Gastroesophageal sphincter (tissue), 4 donors: ENCODE measurements at regions not wholly inside any gene's neighbourhood (a gene's known extent, or its start where the extent isn't known, plus 50 kb on each side); places are given as distances from the start of the nearest gene placed in this dataset.
"Not testable (repeated sequence)": the region's sequence is repeated elsewhere in the genome, so short reads cannot be mapped to it uniquely, and the experiment has no call there.

Source experiments
- ATAC-seq: fragments of 150-250 bp; one replicate; pipeline ENCODE4 v1.9.1; 2016; ENCODE audit warnings: mild to moderate bottlenecking, moderate library complexity
- H3K27ac ChIP-seq, 4 donors: fragments of 200-600 bp; sonication (generic) in 3 of 4; 1 replicate in 3 of 4; 2 replicates in 1 of 4; pipeline ENCODE4 v1.5.1; 2016 to 2019
- H3K27me3 ChIP-seq: fragments of 200-600 bp; sonication (generic); one replicate; pipeline ENCODE4 v1.5.1; 2019
- H3K36me3 ChIP-seq, 2 donors: fragments of 200-600 bp; sonication (generic); one replicate each; pipeline ENCODE4 v1.5.1; 2019; ENCODE audit warnings: control low read depth in 1 of 2
- H3K4me1 ChIP-seq, 3 donors: fragments of 200-600 bp; sonication (generic); 1 replicate in 2 of 3; 2 replicates in 1 of 3; pipeline ENCODE4 v1.5.1; 2016 to 2019; ENCODE audit warnings: control low read depth in 2 of 3
- H3K4me3 ChIP-seq, 2 donors: fragments of 200-600 bp; sonication (generic); one replicate each; pipeline ENCODE4 v1.5.1; 2019; ENCODE audit warnings: mild to moderate bottlenecking in 1 of 2, moderate library complexity in 1 of 2
- H3K9me3 ChIP-seq, 3 donors: fragments of 200-600 bp; sonication (generic); one replicate each; pipeline ENCODE4 v1.5.1; 2017 to 2019; ENCODE audit warnings: control low read depth in 2 of 3
- EP300 ChIP-seq: sonication (generic); formaldehyde crosslinking; IDR thresholded peaks from one replicate; pipeline ENCODE4 v1.6.1; 2017; ENCODE audit warnings: antibody characterized with exemption, mild to moderate bottlenecking
- POLR2A ChIP-seq, 2 donors: fragments of 450-650 bp; IDR thresholded peaks; one replicate each; pipeline ENCODE4 v1.6.1; 2017; ENCODE audit warnings: antibody characterized with exemption in 2 of 2, mild to moderate bottlenecking in 2 of 2, moderate library complexity in 1 of 2
- POLR2AphosphoS5 ChIP-seq: sonication (generic); formaldehyde crosslinking; IDR thresholded peaks from one replicate; pipeline ENCODE4 v1.6.1; 2017; ENCODE audit warnings: antibody characterized with exemption
- WGBS, 2 donors: methylation state at CpG; one replicate each; pipeline ENCODE4 v1.1.5; 2018; ENCODE audit warnings: low coverage in 1 of 2; 5-methylcytosine and 5-hydroxymethylcytosine counted together
- TF ChIP-seq, protein P1 (sequence below), 4 experiments: fragments of 200-600 bp in 2 of 4; fragments of 450-650 bp in 2 of 4; sonication (generic) in 1 of 4; IDR thresholded peaks; one replicate each; pipeline ENCODE4 v1.5.1; 2017 to 2019; ENCODE audit warnings: antibody characterized with exemption in 4 of 4, mild to moderate bottlenecking in 2 of 4, moderate library complexity in 2 of 4

DNA sequence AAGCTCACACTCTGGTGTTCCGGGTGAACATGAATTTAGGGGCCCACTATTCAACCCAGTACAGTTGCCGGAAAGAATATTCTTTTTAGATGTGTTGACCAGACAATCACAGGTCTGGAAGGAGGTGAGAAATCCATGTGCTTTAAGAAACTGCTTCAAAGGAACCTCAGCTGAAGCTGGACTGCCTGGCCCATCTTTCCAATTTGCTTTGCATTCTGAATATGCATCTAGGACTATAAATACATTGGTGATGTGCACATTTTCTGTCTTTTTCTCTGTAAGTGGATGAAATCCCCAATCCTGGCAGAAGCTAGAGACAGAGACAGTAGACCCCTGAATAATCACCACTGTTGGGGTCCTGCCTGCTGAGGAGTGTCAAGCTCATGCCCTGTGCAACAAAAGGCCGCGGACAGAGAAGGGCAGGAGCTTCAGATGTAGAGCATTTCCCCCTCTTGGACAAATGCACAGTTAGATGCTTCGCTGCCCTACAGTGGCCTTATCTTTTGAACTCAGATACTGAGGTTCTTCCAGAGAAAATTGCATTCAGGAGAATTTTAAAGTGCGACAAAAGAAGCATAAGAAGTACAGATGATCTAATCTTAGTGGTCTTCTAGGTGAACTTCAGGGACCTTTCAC is 368.3 kb downstream of the SFMBT2 start:
- WGBS, 2 donors, result 92 to 93% methylated on average over 2 to 5 of the region's 6 CpGs
- no peaks in the 10 kb centered on the region for H3K4me1 ChIP-seq
- TF ChIP-seq EP300 (no peak), POLR2AphosphoS5 (no peak), POLR2A (IDR thresholded peaks at IDR 0.05) (no peak)
- TF ChIP-seq, protein P1, sequence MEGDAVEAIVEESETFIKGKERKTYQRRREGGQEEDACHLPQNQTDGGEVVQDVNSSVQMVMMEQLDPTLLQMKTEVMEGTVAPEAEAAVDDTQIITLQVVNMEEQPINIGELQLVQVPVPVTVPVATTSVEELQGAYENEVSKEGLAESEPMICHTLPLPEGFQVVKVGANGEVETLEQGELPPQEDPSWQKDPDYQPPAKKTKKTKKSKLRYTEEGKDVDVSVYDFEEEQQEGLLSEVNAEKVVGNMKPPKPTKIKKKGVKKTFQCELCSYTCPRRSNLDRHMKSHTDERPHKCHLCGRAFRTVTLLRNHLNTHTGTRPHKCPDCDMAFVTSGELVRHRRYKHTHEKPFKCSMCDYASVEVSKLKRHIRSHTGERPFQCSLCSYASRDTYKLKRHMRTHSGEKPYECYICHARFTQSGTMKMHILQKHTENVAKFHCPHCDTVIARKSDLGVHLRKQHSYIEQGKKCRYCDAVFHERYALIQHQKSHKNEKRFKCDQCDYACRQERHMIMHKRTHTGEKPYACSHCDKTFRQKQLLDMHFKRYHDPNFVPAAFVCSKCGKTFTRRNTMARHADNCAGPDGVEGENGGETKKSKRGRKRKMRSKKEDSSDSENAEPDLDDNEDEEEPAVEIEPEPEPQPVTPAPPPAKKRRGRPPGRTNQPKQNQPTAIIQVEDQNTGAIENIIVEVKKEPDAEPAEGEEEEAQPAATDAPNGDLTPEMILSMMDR (IDR thresholded peaks at IDR 0.05), result no peak
- no peak overlapping the region for H3K27ac ChIP-seq
- H3K9me3 ChIP-seq, result no peaks in the 10 kb centered on the region
- no peaks in the 10 kb centered on the region for H3K27me3 ChIP-seq
- H3K4me3 ChIP-seq, result no peak overlapping the region
- ATAC-seq, result no peak
- no peaks in the 10 kb centered on the region for H3K36me3 ChIP-seq

DNA sequence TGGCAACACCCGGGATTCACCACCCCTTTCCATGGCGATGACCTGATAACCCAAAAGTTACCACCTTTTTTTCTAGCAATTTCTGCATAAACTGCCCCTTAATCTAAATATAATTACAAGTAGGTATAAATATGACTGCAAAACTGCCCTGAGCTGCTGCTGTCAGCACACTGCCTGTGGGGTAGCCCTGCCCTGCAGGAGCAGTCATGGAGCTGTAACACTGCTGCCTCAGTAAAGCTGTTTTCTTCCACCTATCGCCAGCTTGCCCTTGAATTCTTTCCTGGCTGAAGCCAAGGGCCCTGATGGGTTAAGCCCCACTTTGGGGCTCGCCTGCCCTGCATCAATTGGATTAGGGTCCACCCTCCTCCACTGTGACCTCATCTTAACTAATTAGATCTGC is 368.8 kb downstream of the SFMBT2 start:
- Histone ChIP-seq H3K4me3 (no peak overlapping the region), H3K4me1 (no peaks in the 10 kb centered on the region), H3K9me3 (no peaks in the 10 kb centered on the region), H3K27ac (no peak overlapping the region), H3K36me3 (no peaks in the 10 kb centered on the region), H3K27me3 (no peaks in the 10 kb centered on the region)
- TF ChIP-seq, protein P1 (IDR thresholded peaks at IDR 0.05), result no peak
- TF ChIP-seq POLR2AphosphoS5, result no peak
- TF ChIP-seq EP300, result no peak
- TF ChIP-seq POLR2A (IDR thresholded peaks at IDR 0.05), result no peak
- 84 to 90% methylated on average over 2 of the region's 4 CpGs for WGBS, 2 donors
- no peak for ATAC-seq

DNA sequence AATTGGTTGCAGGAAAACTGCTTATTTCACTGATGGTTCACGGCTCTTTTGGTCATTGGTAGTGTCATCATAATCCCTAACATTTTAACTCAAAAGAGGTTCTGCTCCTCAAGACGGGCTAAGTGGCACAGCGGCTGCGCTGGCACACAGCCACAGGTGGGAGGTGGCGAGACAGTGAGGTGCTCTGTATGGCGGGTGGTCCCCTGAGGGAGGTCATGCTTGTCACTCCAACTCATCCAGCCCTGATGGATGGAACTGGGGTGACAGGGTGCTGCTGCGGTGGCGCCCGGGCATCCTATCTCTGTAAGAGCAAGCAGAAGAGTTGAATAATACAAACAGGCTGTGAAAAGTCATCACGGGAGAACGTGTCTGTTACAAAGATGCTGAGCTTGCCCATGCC is 370.2 kb downstream of the SFMBT2 start:
- ATAC-seq, result no peak
- Histone ChIP-seq H3K36me3 (no peaks in the 10 kb centered on the region), H3K9me3 (no peaks in the 10 kb centered on the region), H3K27ac (no peak overlapping the region), H3K4me3 (no peak overlapping the region), H3K4me1 (no peaks in the 10 kb centered on the region), H3K27me3 (no peaks in the 10 kb centered on the region)
- WGBS, 2 donors, result 54 to 92% methylated on average over 3 to 5 of the region's 11 CpGs
- no peak for TF ChIP-seq POLR2AphosphoS5

DNA sequence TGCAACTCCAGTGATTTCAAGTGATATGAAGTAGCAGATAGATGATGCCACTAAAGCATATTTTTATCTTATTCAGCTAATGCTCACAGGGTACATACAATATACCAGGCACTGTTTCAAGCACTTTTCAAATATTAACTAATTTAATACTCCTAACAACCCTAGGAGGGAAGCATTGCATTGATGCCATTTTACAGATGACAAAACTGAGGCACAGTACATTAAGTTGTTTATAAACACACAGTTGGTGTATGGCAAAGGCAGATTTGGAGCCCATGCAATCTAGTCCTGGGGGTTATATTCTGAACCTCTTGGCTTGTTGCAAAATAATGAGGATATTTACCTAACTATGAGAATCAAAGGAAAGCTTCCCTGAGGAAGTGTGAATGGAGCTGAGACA is 371.0 kb downstream of the SFMBT2 start:
- no peaks in the 10 kb centered on the region for H3K4me1 ChIP-seq
- no peaks in the 10 kb centered on the region for H3K9me3 ChIP-seq
- no peak overlapping the region for H3K27ac ChIP-seq
- no peak for ATAC-seq
- no peak overlapping the region for H3K4me3 ChIP-seq
- no peaks in the 10 kb centered on the region for H3K27me3 ChIP-seq
- H3K36me3 ChIP-seq, result no peaks in the 10 kb centered on the region
- TF ChIP-seq EP300, result no peak
- no peak for TF ChIP-seq POLR2A (IDR thresholded peaks at IDR 0.05)
- no peak for TF ChIP-seq POLR2AphosphoS5
- TF ChIP-seq, protein P1 (IDR thresholded peaks at IDR 0.05), result no peak

DNA sequence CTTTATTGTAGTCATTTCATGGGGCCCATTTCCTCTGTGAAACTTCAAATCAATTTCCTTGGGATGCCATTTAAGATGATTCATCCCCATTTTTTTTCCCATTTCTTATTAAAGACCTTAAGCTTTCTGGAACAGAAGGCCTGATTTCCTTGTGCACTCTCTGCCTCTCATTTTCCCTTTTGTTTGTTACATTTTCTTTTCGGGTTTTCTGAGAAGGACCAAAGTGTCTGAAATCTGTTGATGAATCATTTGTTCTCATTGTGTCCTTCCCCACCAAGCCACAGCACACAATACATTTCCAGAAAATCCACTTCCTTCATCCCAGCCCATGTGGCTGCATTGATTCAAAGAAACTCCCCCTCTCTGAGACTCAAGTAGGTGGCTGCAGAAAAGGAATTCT is 372.4 kb downstream of the SFMBT2 start:
- TF ChIP-seq POLR2A (IDR thresholded peaks at IDR 0.05) (no peak), EP300 (no peak), POLR2AphosphoS5 (no peak)
- TF ChIP-seq, protein P1 (IDR thresholded peaks at IDR 0.05), result no peak
- H3K9me3 ChIP-seq, result no peaks in the 10 kb centered on the region
- H3K4me3 ChIP-seq, result no peak overlapping the region
- no peaks in the 10 kb centered on the region for H3K4me1 ChIP-seq
- no peak for ATAC-seq
- H3K27ac ChIP-seq, result no peak overlapping the region
- WGBS, 2 donors, result 70% methylated on average over 1 of the region's 1 CpG; no CpG with 5 or more reads in 1 of the 2 donors
- no peaks in the 10 kb centered on the region for H3K27me3 ChIP-seq
- H3K36me3 ChIP-seq, result no peaks in the 10 kb centered on the region

DNA sequence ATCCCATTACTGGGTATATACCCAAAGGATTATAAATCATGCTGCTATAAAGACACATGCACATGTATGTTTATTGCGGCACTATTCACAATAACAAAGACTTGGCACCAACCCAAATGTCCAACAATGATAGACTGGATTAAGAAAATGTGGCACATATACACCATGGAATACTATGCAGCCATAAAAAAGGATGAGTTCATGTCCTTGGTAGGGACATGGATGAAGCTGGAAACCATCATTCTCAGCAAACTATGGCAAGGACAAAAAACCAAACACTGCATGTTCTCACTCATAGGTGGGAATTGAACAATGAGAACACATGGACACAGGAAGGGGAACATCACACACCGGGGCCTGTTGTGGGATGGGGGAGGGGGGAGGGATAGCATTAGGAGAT is 373.4 kb downstream of the SFMBT2 start:
- H3K27me3 ChIP-seq, H3K9me3 ChIP-seq, H3K4me1 ChIP-seq, H3K36me3 ChIP-seq, H3K4me3 ChIP-seq, H3K27ac ChIP-seq, ATAC-seq: not testable (repeated sequence)
- WGBS, 2 donors, result 0 to 75% methylated on average over 1 to 2 of the region's 2 CpGs
